Eye (tissue), 1 donor: ENCODE measurements at regions not wholly inside any gene's neighbourhood (a gene's known extent, or its start where the extent isn't known, plus 50 kb on each side); places are given as distances from the start of the nearest gene placed in this dataset.
"Not testable (repeated sequence)": the region's sequence is repeated elsewhere in the genome, so short reads cannot be mapped to it uniquely, and the experiment has no call there.

ENCODE experiments used
- DNase-seq: peaks from one replicate; pipeline ENCODE4 v3.0.0-alpha.2; 2015

GRCh38 chr16:48997081-48997615 is 284.5 kb downstream of the CBLN1 start:
- DNase-seq = no peak

GRCh38 chr16:48978501-48978900 is 303.1 kb downstream of the CBLN1 start:
- no peak for DNase-seq

DNA sequence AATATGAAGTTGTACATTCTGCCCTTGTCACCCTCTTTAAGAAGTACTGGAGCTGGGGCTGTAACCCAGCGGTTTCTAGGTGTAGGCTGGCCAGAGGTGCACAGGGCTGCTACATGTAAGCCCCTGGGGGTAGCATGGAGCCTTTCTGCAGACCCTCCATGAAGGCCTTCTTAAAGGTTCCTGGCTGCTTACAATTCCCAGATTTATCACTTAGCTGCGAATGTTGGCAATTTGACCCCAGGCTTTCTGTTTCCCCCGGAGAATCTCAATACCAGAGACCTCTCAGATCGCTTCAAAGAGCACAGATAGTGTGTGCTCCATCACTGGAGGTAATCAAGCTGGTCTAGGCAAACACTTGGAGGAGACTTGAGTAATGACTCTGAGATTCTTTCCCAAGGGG is 309.4 kb downstream of the CBLN1 start:
- DNase-seq = no peak

DNA sequence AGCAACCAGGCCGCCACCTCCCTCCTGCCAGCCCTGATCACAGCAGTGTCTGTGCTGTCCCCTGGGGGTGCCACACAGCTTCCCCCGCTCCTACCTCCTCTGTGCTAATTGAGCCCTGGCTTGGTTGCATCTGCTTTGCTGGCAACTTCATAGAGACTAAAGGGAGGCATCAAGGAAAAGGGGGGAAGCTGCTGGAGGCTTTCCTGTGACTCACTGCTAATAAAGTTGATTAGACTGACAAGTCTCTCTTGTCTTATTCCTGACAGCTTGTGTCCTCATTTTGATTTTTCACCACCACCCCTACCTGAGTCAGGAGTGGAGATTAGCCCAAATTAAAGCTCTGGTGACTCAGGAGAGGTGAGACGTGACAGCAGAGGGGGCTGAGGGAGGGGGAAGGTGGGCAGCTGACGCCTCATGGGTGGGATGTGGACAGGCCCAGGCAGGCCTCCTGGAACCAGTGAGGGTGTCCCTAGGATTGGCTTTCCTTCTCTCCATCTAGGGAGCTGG is 310.0 kb downstream of the CBLN1 start:
- no peak for DNase-seq

DNA sequence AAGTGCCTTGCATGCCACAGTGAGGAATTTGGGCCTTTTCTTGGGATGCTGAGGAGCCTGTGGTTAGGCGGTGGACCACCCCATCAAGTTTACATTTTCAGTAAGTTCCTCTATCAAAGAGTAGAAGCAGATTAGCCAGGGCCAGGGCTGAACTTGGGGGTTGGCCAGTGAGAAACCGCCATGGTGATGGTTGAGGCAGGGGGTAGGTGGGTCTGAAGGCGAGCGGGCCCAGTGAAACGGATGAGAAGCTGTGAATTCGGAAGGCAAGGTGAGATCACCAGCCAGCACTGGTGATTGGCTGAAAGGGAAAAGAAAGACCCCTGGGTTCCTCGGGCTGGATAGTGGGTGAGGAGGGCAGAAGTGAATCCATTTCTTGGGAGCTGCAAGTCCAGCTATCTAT is 311.4 kb downstream of the CBLN1 start:
- DNase-seq = no peak

GRCh38 chr16:48969611-48970010 is 312.0 kb downstream of the CBLN1 start:
- DNase-seq = no peak

DNA sequence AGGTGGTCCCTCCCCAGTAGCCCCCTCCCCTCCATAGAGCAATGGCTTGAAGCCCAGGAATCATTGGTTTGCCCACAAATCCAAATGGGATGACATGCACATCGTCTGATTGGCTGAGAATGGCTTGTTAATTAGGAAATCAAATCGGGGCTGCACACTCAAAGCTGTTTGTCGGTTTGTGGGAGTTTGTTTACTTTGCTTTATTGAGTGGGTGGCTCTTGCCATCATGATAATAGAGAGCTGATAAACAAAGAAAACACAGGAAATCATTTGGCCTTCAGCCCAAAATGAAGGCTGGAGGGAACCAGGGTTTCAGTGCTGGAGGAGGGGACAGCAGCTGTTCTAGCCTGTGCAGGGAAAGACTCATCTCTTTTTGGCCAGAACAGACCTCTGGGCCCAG is 316.3 kb downstream of the CBLN1 start:
- no peak for DNase-seq

DNA sequence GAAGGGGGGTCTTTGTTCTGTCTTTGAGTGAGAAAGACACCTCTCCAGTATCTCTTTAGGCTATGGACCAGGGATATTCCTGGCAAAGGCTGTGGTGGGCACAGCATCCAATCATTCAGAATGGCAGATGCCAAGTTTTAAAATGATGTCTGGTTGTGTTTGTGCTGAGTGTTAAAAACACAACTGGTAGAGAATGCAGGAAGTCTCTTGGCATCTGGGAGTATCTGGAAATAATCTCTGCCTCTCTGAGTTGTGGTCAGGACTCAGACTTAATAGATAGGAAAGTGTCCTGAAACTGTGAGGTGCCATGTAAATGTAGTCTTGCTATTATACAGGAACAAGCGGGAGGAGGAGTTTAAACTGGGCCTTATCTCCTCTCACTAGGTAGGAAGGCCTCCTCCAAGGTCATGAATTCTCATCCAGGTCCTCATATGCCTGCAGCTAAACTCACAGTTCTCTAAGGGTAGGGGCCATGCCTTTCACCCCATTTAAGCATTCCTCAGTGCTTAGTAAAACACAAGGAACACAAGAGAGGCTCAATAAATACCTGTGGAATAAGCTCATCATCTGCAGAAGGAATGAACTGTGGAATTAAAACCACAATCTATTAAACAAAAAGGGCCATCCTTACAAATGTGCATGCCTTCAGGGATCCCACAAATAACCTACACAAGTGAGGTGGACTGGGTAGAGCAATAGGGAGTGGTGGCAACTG is 317.6 kb downstream of the CBLN1 start:
- DNase-seq = no peak

DNA sequence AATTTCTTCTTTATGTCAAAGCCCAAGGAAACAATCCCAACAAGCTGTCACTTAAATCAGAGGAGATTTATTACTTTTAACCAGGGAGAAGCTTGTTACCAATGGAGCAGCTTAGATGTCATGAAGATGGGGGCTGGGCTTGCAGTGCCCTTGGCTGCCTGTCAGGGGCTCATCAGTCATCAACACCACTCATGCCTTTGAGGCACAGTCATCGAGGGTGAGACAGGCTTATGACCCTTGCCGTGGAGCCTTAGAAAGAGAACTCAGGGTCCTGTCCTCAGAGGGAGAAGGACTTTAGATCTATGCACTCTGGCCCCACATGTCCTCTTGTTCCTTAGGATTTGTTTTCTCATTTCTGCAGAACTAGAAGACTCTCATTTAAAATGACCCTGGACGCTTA is 318.3 kb downstream of the CBLN1 start:
- DNase-seq = no peak

DNA sequence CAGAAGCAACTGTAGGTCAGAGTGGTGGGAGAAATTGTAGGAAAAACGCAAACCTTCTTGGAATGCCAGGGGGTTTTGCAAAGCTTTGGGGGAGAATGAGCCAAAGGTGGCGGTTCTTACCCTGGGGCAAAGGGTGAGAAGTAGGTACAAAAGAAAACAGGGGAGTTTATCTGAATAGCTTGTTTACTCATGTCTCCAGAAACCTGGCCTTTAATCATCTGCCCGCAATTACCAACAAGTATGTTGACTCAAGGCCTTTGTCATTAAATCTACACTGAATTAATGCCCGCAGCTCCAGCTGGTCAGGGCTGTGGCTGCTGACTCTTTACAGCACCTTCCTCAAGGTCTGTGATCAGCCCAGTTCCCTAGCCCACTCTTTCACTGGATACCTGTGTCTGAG is 320.1 kb downstream of the CBLN1 start:
- DNase-seq = no peak

GRCh38 chr16:48960830-48961229 is 320.8 kb downstream of the CBLN1 start:
- no peak for DNase-seq

GRCh38 chr16:48959747-48960146 is 321.9 kb downstream of the CBLN1 start:
- DNase-seq = no peak

DNA sequence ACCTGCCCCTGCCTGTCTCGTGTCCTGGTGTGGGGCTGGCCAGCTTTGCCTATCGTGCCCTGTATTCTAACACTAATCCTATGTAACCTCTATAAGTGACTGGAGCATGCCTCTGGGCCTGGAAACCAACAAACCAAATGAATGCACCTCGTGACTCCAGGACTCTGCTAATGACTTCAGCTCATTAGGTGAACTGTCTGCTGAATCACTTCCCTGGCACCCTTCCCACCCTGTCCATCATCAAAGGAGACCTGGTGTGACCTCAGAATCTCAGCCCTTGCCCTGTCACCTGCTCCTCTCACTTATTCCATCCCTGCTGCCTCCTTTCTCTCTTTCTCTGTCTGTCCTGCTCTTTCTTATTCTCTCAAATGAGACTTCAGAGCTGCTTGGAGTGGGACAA is 322.4 kb downstream of the CBLN1 start:
- DNase-seq = no peak

GRCh38 chr16:48958681-48959080 is 323.0 kb downstream of the CBLN1 start:
- DNase-seq = no peak

DNA sequence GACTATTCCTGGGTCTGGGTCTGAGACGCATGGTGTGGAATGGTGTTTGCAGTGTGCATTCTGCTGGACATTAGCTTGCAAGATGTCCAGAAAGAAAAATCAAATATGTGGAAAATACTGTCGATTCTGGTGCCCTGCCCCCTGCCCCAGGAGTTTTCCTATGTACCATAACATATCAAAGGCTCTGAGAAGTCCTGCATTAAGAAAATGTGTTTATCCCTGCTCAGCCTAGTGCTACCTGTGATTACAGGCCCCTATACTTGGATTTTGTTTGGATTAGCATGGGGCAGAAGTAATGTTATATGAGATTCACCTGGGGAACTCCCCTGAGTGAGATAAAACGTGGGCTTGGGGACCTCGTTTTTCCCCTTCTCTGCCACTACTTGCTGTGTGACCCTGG is 325.0 kb downstream of the CBLN1 start:
- no peak for DNase-seq

GRCh38 chr16:48955837-48956236 is 325.8 kb downstream of the CBLN1 start:
- DNase-seq = no peak

DNA sequence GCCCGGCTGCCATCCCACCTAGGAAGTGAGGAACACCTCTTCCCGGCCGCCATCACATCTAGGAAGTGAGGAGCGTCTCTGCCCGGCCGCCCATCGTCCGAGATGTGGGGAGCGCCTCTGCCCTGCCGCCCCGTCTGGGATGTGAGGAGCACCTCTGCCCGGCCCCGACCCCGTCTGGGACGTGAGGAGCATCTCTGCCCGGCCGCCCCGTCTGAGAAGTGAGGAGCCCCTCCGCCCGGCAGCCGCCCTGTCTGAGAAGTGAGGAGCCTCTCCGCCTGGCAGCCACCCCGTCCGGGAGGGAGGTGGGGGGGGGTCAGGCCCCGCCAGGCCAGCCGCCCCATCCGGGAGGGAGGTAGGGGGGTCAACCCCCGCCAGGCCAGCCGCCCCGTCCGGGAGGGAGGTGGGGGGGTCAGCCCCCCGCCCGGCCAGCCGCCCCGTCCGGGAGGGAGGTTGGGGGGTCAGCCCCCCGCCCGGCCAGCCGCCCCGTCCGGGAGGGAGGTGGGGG is 330.0 kb downstream of the CBLN1 start:
- not testable (repeated sequence) for DNase-seq

DNA sequence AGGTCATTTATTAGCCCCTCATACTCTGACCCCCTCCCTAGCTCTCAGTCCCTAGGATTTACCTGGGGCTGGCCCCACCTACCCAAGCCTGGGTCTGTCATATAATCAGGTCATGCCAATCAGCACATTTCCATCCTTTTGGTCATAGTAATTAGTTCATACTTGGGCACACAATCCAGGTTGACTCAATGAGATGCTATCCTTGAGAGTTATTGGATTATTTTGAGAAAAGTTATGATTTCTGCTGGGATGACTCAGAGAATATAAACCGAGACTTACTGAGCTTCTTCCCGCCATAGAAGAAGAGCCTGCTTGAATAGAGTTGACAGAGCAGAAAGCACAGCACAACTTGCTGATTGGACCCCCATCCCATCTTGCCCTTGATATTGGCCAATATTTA is 331.5 kb downstream of the CBLN1 start:
- DNase-seq = no peak

DNA sequence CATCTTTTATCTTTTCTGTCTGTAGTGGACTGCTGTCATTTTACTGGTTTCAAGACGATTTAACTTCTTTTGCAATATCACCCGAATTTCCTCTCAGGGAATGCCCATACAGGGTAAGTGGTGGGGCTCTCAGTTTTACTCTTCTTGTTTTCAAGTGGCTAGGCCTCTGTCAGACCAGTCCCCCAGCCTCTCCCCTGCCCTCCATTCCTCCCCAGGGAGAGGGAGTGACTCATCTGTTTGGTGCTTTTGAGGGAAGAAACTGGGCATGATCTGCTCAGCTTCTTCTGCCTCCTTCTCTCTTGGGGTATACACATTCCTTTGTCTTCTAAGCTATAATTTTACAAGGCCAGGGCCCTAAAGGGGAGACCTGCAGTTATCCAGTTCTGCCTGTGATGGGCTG is 332.0 kb downstream of the CBLN1 start:
- no peak for DNase-seq

DNA sequence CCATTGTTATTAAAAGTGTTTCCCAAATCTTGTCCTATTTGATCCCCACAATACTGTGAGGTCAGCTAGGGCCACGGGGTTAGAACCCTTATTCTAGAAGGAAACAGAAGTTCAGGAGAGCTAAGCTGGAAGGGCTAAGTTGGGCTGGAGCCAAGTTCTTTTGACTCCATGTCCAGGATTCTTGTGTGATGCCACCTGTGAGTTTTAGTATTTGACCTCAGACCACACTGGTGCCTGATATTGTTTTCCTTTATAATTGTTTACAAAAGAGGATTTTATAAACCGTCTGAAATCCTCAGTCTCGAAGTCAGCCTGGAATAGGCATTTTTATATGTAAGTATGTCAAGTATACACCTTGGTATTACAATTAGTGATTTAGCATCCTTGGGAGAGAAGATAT is 332.7 kb downstream of the CBLN1 start:
- no peak for DNase-seq

DNA sequence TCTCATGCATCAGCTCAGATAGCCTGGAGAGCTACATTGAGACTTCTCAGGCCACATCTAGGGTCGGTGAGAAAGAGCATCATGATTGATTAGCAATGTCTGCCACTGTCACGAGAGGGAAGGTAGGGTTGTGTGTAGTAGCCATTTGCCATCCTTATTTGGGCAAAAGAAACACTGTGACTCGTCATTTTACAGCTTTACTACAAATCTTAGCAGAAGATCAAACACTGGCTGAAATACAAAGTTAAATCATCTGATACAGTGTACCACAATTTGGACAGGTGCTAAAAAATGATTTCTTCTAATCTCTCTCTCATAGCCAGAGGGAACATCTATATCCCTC is 334.3 kb downstream of the CBLN1 start:
- no peak for DNase-seq

DNA sequence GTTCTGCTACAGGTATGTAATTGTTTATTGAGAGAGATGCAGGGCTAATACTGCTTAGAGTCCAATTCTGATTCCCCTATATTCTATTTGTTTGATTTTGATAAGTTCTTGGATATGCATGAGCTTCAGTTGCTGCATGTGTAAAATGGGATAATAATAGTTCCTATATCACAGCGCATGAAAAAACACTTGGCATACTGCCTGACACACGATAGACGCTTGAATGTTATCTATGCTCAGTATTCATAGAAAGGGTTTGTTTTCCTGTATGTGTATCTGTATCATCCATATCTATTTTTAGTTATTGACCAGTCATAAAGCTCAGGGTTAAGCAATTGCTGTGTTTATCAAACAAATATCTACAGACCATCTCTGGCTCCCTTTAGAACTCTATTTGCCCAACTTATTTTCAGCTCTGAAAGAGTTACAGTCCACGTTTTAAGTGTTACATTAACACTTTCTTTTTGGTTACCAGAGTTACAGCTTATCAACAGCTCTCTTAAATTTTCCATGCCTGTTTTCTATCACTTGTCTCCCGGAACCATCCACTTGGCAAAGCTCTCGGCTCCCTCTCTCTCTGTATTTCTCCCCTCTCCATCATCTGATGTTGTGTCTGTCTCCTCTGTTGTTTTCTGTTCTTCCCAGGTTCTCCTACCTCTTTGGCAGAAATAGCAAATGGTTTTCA is 334.8 kb downstream of the CBLN1 start:
- no peak for DNase-seq

GRCh38 chr16:48942996-48943395 is 333.0 kb upstream of the N4BP1 start:
- DNase-seq = no peak

DNA sequence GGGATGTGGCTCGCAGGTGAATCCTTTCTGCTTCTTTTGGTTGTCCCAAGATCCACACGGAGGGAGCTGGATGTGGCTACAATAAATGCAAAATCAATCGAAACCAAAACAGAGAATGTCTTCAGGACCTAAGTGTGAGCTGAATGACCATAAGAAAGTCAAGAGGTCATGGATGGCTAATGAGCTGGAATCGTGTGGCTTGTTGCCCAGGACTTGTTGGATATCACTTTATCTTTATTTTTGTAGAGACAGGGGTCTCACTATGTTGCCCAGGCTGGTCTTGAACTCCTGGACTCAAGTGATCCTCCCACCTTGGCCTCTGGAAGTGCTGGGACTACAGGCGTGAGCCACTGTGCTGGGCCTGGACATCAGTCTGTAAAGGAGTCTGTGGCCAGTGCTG is 326.8 kb upstream of the N4BP1 start:
- DNase-seq = no peak
